GM19025 (cell line): ENCODE measurements at regions not wholly inside any gene's neighbourhood (a gene's known extent, or its start where the extent isn't known, plus 50 kb on each side); places are given as distances from the start of the nearest gene placed in this dataset.

Experiments
- ATAC-seq: cut with Tn5 transposase; IDR thresholded peaks from one replicate; pipeline ENCODE4 v1.9.1; 2021; ENCODE audit warnings: mild to moderate bottlenecking, low read depth, moderate library complexity; ENCODE audit not compliant: unreplicated experiment

GRCh38 chr11:28606930-28607329 lies 498.7 kb downstream of the METTL15 start:
- no peak for ATAC-seq

GRCh38 chr11:28599656-28600055 lies 491.5 kb downstream of the METTL15 start:
- ATAC-seq, result no peak

DNA sequence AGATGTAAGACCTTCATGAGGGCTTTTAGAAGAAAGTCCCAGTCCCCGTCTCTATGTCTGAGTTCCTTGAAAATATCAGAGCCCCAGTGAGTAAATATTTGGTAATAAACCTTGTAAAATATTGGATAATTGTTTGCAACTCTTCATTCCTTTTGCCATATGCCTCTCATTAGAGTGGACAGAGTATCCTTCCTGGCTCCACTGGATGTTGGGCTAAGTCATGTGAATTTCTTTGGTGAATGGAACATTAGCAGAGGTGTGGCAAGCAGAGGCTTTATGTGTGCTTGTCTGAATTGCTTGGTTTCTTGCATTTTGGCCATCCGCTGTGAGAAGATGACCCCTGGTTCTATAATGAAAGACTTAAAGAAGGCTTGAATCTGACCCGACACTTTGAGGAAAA lies 490.3 kb downstream of the METTL15 start:
- ATAC-seq, result no peak

- ATAC-seq, result no peak
These were observed 488.6 kb downstream of the METTL15 start for GRCh38 chr11:28596816-28597215.

DNA sequence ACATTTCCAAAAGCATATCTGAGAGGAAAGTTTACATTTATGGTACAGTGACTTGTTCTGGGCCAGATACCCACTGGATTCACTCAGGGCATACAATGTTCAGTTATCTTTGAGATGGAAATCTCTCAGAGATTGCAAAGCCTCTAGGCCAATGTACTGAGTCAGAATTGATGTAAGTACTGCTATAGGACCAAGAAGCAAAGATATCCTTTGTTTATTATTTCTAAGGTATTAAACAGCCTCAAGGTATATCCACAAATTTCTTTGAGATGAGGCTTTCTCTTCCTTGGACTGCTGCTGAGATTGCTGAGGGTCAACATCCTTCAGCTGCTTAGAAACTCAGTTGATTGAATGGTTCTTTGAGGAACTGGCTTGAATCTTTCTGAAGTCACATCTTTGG lies 484.0 kb downstream of the METTL15 start:
- no peak for ATAC-seq

DNA sequence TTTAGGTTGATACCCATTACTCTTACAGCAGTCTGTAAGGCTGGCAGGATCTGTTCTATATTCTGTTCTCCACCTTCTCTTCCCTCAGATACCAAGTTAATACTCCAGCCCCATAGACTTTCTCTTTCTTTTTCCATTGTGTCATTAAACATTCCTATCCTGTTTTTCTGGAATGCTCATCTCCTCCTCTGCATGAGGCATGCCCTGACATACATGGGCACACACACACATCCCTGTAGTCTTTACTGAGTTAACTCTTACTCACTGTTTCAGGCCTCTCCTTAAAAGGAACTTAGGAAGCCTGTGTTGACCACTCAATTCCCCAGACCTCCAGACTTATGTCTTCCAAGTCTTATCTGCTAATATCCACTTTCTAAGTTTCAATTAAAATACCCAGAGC lies 476.8 kb downstream of the METTL15 start:
- ATAC-seq, result no peak

DNA sequence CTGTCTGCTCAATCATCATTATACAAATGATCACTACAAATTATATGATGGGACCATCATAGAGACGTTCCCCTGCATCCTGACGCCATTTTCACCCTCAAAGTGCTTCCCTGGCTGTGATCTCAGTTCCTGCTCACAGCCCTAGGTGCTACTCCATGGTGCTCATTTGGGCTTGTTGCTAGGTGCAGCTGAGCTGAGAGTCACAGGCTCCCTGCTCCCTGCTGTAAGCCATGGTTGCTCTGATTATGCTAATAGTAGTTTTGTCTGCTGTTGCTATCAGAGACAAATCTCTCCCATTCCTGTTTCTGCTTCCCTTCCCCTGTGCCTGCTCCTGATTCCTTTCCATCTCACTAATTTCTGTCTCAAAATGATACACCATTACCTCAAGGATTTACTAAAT lies 474.3 kb downstream of the METTL15 start:
- no peak for ATAC-seq

- ATAC-seq, result no peak
These were observed 473.4 kb downstream of the METTL15 start for GRCh38 chr11:28581286-28582242.

DNA sequence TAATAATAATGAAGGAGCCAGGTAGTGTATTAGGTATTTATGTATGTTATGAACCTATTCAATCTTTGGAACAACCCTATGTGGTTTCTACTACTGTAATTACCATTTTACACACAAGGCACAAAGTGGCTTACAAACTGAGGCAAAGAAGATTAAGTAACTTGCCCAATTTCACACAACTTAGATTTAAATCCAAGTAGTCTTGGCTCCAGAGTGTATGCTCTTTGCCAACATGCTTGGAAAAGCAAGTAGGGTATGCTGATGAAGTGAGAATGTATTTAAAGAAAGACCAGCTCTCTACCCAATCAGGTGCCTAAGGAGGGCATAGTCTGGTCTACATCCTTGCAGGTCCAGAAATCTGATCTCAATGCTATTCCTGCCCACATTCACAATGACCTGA lies 463.2 kb downstream of the METTL15 start:
- ATAC-seq, result no peak

DNA sequence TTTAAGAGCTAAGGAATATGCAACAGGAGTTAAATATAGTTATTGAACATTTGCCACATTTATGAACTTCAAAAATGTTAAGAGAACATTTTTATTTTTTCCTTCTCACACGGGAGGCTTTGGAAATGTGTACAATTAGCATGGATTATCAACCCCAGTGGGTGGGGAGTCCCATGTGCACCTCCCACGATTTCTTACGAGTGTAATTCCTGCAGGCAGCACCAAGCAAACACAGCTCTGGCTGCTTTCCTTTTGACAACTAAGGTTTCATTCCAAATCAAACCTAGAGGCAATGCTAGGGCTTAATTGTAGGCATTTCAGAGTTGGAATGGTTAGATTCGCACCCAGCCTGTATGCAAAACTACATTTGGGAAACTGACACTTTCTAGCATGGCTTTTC lies 460.9 kb downstream of the METTL15 start:
- no peak for ATAC-seq

DNA sequence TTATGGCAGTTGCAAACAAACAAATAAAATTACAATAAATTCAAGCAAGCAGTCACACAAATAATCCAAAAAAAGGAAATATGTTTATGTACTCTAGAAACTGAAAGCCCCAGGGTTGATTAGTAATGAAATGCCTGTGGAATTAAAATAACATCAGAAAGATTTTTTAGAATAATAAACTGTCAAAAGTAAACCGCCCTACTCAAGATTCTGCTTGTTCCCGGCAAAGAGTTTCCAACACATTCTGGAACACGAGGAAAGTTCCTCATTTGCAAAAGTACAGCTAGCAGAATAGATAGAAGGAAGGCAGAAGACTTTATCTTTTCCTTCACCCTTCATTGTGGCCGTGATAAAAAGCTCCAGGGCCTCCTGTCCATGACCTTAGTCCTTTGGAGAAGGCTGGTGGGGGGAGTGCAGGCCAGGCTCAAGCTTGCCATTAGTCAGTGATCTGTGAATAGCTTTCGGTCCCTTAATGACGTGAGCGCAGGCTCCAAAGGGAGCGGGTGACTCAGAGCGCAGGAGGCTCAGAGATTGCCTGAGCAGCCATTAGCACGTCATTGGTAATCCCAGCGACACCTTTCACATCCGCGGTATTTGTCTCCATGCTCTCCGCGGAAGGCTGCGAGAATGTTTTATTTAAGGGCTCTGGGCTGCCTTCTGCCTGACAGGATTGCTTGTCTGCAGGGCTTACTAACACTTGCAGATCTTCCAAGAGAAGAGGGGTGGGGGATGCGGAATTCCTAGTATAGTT lies 458.3 kb downstream of the METTL15 start:
- no peak for ATAC-seq

DNA sequence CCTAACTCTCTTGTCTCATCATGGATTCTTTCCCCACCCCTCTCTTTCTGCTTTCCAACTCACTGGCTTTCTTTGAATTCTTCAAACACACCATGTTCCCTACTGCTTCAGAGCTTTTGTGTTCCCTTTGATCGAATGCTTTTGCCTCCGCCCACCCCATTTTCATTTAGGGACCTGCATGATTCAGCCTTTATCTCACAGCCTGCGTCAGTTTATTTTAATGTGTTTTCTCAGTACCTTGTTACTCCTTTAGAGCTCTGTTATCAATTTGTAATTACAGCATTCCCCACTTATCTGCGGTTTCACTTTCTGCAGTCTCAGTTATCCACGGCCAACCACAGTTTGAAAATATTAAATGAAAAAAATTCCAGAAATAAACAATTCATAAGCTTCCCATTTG lies 451.3 kb downstream of the METTL15 start:
- no peak for ATAC-seq

GRCh38 chr11:28547321-28547741 lies 439.1 kb downstream of the METTL15 start:
- no peak for ATAC-seq

DNA sequence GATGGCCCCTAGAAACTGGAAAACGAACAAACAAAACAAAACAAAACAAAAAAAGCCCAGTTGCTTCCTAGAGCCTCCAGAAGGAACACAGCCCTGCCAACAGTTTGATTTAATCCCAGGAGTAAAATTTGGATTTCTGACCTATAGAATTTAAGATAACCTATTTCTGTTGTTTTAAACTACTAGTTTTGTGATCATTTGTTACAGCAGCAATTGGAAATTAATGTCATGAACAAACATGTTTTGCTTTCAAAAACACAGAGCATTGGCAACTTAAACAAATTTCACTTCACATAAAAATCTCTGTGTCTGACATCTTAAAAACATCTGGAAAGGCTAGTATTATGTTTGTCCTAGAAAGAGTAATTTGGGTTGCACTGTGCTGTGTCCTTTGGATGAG lies 437.3 kb downstream of the METTL15 start:
- ATAC-seq, result no peak

GRCh38 chr11:28542561-28542960 lies 434.4 kb downstream of the METTL15 start:
- ATAC-seq, result no peak

DNA sequence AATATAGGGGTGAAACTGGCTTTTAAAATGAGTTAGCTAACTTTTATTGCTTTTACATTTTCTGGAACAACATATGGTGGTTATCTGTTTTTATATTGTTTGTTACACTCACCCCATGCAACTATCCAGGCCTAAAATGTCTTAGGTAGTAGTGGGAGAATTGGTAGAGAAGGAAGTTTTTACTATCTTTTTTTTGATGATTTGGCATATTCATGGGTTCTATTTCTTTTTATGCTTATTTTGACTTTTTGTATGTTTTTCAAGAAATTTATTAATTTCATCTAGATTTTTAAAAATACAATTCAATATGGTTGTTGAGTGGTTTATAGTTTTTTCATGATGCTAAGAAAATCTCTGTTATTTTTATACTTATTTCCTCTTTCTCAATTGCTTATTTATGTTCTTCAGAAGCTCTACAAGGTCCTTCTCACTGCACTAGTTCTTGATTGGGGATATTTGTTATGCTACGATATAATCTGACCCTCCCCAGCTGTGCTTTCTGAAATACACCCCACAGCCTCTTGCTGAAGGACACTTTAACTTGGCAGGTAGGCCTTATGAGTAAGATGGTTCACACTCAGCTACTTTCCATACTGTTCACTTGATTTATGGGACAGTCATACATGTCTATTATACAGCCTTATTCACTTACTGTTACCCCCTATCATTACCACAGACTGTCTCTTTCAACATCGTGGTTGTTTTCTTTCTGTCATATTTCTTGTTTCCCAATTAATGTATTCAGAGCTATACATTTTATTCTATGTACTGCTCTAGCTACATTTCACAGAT lies 431.2 kb downstream of the METTL15 start:
- ATAC-seq, result no peak

DNA sequence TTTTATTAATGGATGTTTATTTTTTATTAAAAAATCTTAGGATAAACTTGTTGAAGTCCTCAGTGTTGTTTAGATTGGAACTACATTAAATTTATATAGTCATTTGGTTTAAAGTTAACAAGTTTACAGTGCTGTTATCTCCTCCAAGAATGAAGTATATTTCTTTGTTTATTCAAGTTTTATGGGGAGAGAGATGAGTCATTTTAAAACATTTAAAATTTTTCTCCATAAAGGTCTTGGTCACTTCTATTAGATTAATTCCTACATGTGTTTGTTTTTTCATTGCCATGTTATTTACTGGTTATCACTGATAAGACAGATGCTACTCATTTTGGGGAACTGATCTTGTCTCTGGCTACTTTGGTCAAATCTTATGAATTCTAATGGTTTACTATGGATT lies 429.6 kb downstream of the METTL15 start:
- no peak for ATAC-seq

DNA sequence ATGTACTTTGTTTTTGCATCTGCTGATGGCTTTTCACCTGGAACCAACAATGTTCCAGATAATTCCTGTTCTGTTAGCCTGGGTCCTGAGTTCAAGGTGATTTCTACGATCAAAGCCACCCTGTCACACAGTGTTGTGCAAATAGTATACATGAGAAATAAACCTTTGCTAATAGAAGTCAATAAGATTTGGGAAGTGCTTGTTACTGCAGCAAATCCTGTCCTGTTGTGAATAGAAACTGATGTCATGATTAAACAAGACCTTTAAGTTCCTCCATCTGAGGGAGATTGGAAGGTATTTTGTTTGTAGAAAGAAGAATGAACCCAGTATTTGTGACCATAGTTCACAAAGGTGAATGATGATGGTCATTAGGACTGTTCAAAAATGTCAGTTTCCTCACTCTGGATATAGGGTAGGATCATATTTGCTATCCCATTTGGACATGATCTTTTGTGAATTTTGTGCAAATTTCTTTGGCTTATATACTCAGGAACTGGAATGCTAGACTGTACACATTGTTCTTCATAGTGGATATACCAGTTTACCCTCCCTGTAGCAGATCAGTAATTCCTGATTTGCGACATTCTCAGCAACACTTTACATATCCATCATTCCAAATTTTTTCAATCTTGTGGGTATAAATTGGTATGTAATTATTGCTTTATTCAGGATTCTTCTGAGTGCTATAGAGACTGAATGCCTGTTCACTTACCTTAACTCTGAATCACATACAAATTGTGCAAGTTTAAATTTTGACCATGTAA lies 428.5 kb downstream of the METTL15 start:
- ATAC-seq, result no peak

DNA sequence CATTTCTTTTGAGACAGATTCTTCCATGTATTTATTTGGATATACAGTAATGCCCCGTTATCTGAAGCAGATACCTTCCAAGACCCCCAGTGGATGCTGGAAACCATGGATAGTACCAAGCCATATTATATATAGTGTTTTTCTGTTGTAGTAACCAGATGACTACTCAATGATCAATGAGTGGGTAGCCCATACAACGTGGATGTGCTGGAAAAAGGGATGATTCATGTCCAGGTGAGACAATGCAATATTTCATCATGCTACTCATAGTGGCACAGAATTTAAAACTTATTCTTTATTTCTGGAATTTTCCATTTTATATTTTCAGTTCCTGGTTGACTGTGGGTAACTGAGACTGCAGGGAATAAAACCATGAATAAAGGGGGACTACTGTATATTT lies 427.5 kb downstream of the METTL15 start:
- ATAC-seq, result no peak
